GM21423 (cell line): ENCODE measurements at regions not wholly inside any gene's neighbourhood (a gene's known extent, or its start where the extent isn't known, plus 50 kb on each side); places are given as distances from the start of the nearest gene placed in this dataset.

Experiments
- ATAC-seq: cut with Tn5 transposase; IDR thresholded peaks from one replicate; pipeline ENCODE4 v1.9.1; 2021; ENCODE audit warnings: mild to moderate bottlenecking, moderate library complexity; ENCODE audit not compliant: unreplicated experiment

- ATAC-seq, result no peak
Measured at GRCh38 chr7:67413670-67414069, 417.0 kb downstream of the TYW1 start.

GRCh38 chr7:67414858-67415257, 418.2 kb downstream of the TYW1 start:
- ATAC-seq, result no peak

- no peak for ATAC-seq
Measured at GRCh38 chr7:67422601-67423000, 426.0 kb downstream of the TYW1 start.

GRCh38 chr7:67423065-67423464, 426.4 kb downstream of the TYW1 start:
- no peak for ATAC-seq

GRCh38 chr7:67426654-67427053, 430.0 kb downstream of the TYW1 start:
- no peak for ATAC-seq

- ATAC-seq, result no peak
Measured at GRCh38 chr7:67429735-67430134, 433.1 kb downstream of the TYW1 start.

- no peak for ATAC-seq
Measured at GRCh38 chr7:67432536-67433234, 436.1 kb downstream of the TYW1 start.

GRCh38 chr7:67435894-67436535, 439.4 kb downstream of the TYW1 start:
- no peak for ATAC-seq

- ATAC-seq, result no peak
Measured at GRCh38 chr7:67438198-67438882, 441.7 kb downstream of the TYW1 start.

GRCh38 chr7:67438913-67439505, 442.4 kb downstream of the TYW1 start:
- no peak for ATAC-seq

GRCh38 chr7:67440321-67440720, 443.7 kb downstream of the TYW1 start:
- no peak for ATAC-seq

GRCh38 chr7:67445728-67446127, 449.1 kb downstream of the TYW1 start:
- no peak for ATAC-seq

- ATAC-seq, result no peak
Measured at GRCh38 chr7:67447297-67447696, 450.7 kb downstream of the TYW1 start.

- no peak for ATAC-seq
Measured at GRCh38 chr7:67448271-67448670, 451.6 kb downstream of the TYW1 start.

- ATAC-seq, result no peak
Measured at GRCh38 chr7:67450171-67450570, 453.5 kb downstream of the TYW1 start.

- no peak for ATAC-seq
Measured at GRCh38 chr7:67451306-67451705, 454.7 kb downstream of the TYW1 start.

GRCh38 chr7:67452516-67453026, 455.9 kb downstream of the TYW1 start:
- ATAC-seq, result no peak

- ATAC-seq, result no peak
Measured at GRCh38 chr7:67453580-67454380, 457.1 kb downstream of the TYW1 start.

GRCh38 chr7:67455508-67455907, 458.9 kb downstream of the TYW1 start:
- ATAC-seq, result no peak

- no peak for ATAC-seq
Measured at GRCh38 chr7:67462781-67463191, 466.2 kb downstream of the TYW1 start.

- no peak for ATAC-seq
Measured at GRCh38 chr7:67463316-67463715, 466.7 kb downstream of the TYW1 start.
